MV-4-11 (cell line): ENCODE measurements at regions not wholly inside any gene's neighbourhood (a gene's known extent, or its start where the extent isn't known, plus 50 kb on each side); places are given as distances from the start of the nearest gene placed in this dataset.
A peak's percentile ranks its signal among the peaks of the same experiment; 100 is the strongest.
"Not testable (repeated sequence)": the region's sequence is repeated elsewhere in the genome, so short reads cannot be mapped to it uniquely, and the experiment has no call there.

Source experiments
- DNase-seq: peaks from one replicate; lab custom pipeline; 2025; lab: John Stamatoyannopoulos, UW

DNA sequence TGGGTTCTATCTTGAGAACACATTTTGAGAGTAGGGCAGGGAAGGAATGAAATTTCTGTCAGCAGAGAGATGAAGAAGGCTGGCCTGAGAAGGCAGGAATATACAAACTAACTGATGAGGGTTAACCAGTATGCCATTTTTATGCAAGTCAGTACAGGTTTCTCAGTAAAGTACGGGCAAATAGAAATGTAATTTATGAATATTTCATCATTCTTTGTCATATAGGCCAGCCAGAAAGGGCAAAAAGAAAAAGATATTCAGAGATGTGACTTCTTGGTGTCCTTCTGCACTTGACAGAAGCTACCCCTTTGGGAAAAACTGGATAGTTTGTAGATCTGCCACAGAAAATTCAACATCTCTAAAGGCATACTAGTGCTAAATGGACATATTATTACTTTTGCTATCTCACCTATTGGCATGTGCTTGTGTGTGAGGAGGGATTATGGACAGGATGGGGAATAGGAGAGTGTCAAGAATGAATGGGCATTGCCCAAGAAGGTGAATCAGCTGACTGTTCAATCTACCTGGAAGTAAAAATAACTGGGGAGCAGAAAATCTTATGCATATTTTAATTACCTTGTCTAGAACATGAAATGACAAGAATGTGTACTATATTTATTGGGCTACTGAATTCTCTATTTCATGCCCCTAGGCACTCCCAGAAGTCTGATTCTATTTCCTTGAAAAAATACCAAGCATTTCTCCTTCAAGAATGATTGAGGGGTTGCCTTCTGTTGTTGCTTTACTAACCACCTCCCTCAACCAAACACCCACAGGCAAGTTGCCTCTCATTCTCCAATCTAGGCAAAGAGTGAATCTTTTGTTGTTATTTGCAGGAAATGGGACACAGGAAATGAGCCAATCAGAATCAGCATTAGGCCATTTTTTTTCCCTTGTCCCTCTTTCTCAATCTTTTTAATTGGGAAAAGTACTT lies 175.1 kb upstream of the SLC38A2 start:
- DNase-seq, result no peak

DNA sequence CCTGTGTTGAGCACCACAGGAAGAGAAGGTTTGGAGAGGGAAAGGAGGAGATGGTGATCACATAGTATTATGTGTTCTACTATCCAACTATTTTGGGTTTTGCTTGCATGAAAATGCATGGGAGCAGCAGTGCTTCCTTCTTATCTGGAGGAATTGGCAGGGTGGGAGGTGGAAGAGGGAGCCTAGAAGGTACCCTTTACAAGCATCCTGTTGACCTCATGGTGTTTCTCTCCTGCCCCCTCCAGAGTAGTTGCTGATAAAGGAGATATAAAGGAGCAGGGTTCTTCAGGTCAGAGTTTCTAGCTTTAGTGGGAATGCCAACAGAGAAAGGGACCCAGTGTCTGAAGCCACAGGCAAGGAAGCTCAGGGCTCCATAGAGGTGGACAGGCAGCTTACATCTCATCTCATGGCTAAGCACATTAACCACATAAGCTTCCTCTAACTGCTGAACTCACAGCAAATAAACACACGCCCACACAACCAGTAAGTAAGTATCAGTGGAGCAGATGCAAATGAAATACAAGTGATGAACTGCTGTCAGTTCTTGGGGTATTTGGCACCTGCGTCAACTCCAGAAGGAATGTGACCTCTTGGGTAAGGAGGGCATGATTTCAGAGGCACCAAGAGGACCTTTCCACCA lies 174.2 kb upstream of the SLC38A2 start:
- DNase-seq, result peak; percentile 53

GRCh38 chr12:46543378-46543795 lies 170.8 kb upstream of the SLC38A2 start:
- DNase-seq, result not testable (repeated sequence)

- no peak for DNase-seq
Observed at GRCh38 chr12:46538976-46539375, 166.4 kb upstream of the SLC38A2 start.

- no peak for DNase-seq
Observed at GRCh38 chr12:46537387-46537955, 164.9 kb upstream of the SLC38A2 start.

- DNase-seq, result peak; percentile 93
Observed at GRCh38 chr12:46536316-46536715, 163.7 kb upstream of the SLC38A2 start.

DNA sequence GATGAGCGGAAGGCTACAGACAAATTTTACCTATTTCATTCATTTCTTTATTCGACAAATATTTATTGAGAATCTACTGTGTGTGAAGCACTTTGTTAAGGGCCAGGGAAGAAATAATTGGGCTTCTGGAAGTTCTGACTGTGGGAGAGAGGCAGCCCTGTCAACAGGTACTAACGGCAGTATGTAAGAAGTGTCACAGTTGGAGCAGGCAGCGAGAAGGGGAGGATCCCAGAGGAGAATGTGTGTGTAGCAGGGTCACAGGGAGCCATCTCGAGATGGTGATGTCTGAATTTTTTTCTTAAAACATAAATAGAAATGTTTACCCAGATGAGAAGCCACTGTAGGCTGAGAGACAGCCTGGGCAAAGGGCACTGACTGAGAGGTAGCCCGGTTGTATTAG lies 163.3 kb upstream of the SLC38A2 start:
- no peak for DNase-seq

DNA sequence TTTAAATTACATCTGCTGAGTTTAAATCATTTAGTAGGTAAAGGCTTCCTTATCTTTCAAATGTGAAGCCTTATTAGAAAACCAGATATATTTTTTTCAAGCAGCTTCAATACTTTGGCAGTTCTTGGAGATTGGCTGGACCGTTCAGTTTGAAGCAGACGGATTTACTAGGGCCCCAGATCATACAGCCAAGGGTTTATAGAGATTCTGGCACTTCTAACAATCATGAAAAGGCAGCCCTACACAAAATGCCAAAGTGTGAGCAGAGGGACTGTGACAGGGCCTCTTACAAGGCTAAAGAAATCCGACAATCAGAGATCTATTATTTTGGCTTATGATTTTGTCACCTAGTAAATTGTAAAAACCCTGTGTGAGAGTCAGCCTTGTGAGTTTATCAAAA lies 162.8 kb upstream of the SLC38A2 start:
- DNase-seq, result no peak

GRCh38 chr12:46534327-46534840 lies 161.8 kb upstream of the SLC38A2 start:
- no peak for DNase-seq

DNA sequence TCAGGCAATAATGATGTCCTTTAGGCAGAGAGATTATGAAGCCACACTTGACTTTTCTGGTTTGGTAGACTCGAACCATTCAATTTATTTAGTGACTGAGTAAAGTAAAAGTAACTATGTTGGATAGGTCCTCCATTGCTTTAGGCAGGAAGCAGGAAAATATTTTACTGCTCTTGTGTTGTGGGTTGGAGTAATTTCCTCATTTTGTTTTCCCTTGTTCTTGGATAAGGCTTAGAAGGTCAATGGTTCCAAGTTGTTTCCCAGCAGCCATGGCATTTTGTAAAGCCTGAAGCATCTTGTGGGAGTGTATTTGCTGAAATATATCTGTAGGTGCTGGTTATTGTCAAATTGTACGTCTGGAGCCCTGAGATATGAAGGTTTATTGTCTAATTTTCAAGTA lies 161.2 kb upstream of the SLC38A2 start:
- no peak for DNase-seq

GRCh38 chr12:46531804-46532203 lies 159.2 kb upstream of the SLC38A2 start:
- no peak for DNase-seq

DNA sequence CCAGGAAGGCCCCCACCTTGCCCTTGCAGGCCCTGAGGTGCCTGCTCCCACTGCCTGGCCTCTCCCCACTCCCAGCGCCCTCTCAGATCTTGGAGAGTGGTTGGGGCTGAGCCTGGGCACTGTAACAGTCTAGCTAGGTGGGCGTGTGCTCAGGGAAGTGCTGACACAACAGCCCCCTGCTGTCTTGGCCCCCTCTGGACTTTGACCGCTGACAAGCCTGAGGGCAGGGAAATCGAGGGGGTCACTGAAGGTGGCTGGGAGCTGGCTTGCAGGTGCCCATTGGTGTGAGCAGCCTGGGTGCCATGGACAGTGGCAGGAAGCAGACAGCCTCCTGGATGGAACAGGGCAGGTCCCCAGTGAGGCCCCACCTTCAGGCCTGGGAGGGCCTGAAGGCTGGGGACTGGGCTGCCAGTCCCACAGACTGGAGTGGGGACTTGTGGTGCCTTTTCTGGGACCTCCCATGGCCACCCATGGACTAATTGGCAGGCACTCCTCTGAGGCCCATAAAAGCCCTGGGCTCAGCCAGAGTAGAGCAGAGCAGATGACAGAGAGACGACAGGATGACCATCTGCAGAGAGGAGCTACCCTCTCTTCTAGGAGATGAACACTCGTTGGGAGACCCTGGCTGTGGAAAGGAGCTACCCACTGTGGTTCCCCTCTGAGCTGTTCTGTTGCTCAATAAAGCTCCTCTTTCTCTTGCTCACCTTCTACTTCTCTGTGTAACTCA lies 158.6 kb upstream of the SLC38A2 start:
- no peak for DNase-seq

GRCh38 chr12:46530373-46531056 lies 157.9 kb upstream of the SLC38A2 start:
- DNase-seq, result no peak

DNA sequence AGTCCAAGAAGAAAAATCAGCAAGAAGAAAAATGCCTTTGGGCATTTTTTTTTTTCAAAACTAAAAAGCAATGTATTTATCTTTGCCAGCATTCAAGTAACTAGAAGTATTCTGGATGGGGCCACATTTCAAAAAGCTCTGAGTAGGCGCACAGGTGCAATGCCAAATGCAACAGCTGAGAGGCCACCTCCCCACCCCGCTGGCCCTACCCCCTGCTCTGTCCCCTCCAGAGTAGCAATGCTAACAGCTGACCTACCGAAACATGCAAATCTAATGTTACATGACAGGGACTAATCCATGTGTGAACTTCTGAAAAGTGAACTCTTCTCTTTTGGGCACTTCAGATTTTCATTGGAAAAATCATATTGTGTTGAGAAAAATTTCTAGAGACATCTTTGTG lies 153.7 kb upstream of the SLC38A2 start:
- no peak for DNase-seq

DNA sequence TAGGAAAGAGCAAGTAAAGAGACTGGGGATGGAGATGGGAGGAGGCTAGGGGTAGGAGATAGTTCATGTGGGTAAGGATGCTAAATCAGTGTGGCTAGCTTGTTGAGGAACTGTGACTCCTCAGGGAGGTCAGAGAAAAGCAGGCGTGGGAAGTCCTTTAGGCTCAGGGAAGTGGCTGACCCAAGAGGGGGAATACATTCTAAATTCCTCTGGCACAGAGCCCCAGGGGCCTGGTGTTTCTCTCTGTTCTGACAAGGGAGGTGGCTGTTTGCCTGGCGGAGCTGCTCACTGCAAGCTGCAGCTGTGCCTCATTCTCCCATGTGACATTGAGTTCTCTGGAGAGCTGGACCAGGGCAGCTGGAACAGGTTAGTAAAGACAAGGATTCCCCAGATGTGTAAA lies 152.2 kb upstream of the SLC38A2 start:
- no peak for DNase-seq

DNA sequence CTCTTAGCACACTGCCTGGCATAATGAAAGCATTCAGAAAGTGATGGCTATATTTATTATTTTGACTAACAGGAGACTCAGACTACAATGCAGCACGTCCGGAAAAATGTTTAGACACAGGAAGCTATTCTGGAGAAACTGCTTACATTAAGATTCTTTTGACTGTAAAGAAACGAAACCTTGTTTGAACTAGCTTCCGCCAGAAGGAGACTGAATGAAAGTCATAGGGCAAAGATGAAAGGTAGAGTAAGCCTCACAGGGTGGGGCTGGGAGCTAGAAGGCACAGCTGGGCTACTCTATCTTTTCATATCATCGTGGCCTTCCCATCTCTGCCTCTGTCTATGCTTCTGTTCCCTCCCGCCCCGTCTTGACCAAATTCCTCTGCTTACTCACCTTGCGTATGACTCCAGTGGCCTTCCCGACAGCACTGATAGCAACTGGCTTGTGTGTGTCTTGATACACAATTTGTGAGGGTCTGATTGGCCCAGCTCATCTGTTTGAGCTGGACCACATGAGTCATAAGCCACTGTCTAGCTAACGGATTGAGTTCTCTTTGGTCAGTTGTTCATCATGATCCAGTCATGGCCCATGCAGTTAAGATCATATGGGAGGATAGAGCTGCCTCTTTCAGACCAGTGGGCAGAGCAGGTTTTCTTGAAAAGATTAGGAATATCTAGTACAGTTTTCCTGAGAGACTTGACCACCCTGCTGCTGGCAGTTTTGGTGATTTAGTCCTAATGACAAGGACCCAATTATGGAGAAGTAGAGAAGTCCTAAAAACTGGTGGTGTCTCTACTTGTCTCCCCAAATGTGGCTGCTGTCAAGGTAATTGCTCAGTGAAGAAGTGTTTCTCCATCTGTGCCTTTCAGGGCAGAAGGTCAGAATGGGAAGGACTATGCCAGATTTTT lies 151.5 kb upstream of the SLC38A2 start:
- no peak for DNase-seq

DNA sequence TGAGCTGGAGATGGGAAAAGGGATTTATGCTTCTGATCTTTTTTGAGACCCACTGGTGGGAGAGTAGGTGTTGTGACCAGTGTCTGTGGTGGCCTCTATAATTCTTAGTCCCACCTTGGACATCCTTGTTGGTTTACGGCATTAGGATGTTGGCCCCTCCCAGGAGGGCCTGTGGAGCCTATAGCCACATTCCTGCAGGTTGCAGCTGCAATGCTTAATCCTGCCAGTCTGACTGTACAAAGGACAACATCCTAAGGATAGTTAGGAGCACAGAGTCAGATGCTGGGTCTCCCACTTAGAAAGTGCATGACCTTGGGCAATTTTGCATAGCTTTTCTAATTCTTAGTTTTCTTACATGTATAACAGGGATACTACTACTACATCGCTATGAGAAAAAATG lies 150.9 kb upstream of the SLC38A2 start:
- DNase-seq, result no peak

GRCh38 chr12:46522071-46522470 lies 149.5 kb upstream of the SLC38A2 start:
- DNase-seq, result no peak

GRCh38 chr12:46521145-46521544 lies 148.6 kb upstream of the SLC38A2 start:
- no peak for DNase-seq

GRCh38 chr12:46519407-46519806 lies 146.8 kb upstream of the SLC38A2 start:
- DNase-seq, result no peak

DNA sequence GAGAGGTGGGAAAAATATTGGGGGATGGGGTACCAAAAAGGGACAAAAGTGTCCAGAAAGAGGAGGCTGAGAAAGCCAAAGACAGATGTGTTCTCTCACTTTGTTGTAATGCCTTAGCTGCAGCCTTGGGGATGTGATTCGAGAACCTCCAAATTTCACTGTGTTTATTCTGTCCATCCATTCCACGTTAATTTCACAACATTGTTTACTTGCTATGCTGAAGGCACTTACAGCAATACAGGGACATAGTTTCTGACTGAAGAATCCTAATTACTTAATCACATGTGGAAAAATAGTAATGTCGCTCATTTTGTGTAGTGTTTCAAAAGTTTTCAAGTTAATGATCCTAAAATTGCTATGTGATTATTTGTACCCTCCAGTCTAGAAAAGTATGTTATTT lies 146.2 kb upstream of the SLC38A2 start:
- DNase-seq, result no peak
